Gastrocnemius medialis (tissue), 4 donors: ENCODE measurements at regions not wholly inside any gene's neighbourhood (a gene's known extent, or its start where the extent isn't known, plus 50 kb on each side); places are given as distances from the start of the nearest gene placed in this dataset.

Experiments used
- POLR2A ChIP-seq, 2 donors: fragments of 450-650 bp; IDR thresholded peaks; one replicate each; pipeline ENCODE4 v1.6.1; 2017; ENCODE audit warnings: antibody characterized with exemption in 2 of 2, mild to moderate bottlenecking in 2 of 2, moderate library complexity in 2 of 2
- TF ChIP-seq, protein P1 (sequence below), 5 experiments: fragments of 450-650 bp in 3 of 5; fragments of 200-600 bp in 2 of 5; sonication (generic) in 2 of 5; IDR thresholded peaks in 4 of 5; conservative IDR thresholded peaks in 1 of 5; 1 replicate in 4 of 5; 2 replicates in 1 of 5; pipeline ENCODE4 v1.5.1; 2016 to 2019; ENCODE audit warnings: antibody characterized with exemption in 5 of 5, mild to moderate bottlenecking in 3 of 5, moderate library complexity in 3 of 5

- no peak for TF ChIP-seq POLR2A (IDR thresholded peaks at IDR 0.05)
- TF ChIP-seq, protein P1, sequence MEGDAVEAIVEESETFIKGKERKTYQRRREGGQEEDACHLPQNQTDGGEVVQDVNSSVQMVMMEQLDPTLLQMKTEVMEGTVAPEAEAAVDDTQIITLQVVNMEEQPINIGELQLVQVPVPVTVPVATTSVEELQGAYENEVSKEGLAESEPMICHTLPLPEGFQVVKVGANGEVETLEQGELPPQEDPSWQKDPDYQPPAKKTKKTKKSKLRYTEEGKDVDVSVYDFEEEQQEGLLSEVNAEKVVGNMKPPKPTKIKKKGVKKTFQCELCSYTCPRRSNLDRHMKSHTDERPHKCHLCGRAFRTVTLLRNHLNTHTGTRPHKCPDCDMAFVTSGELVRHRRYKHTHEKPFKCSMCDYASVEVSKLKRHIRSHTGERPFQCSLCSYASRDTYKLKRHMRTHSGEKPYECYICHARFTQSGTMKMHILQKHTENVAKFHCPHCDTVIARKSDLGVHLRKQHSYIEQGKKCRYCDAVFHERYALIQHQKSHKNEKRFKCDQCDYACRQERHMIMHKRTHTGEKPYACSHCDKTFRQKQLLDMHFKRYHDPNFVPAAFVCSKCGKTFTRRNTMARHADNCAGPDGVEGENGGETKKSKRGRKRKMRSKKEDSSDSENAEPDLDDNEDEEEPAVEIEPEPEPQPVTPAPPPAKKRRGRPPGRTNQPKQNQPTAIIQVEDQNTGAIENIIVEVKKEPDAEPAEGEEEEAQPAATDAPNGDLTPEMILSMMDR (IDR thresholded peaks at IDR 0.05 in 4 of 5, conservative IDR thresholded peaks at IDR 0.05 in 1 of 5) = no peak
Measured at GRCh38 chr7:41445432-41445831, 257.5 kb downstream of the INHBA start.
